Activated T-cell treated with anti-CD3 and anti-CD28 coated beads for 1 hour (primary cell): ENCODE measurements at regions not wholly inside any gene's neighbourhood (a gene's known extent, or its start where the extent isn't known, plus 50 kb on each side); places are given as distances from the start of the nearest gene placed in this dataset.

Experiments
- DNase-seq: peaks from one replicate; pipeline ENCODE4 v3.0.0-alpha.2; 2020; ENCODE audit warnings: low read depth

- no peak for DNase-seq
Measured at GRCh38 chr16:55116165-55116920, 185.7 kb downstream of the IRX5 start.

GRCh38 chr16:55118701-55119260, 188.1 kb downstream of the IRX5 start:
- no peak for DNase-seq

GRCh38 chr16:55120408-55120807, 189.7 kb downstream of the IRX5 start:
- DNase-seq: no peak

GRCh38 chr16:55120826-55121225, 190.2 kb downstream of the IRX5 start:
- no peak for DNase-seq

- no peak for DNase-seq
Measured at GRCh38 chr16:55123652-55124051, 193.0 kb downstream of the IRX5 start.

GRCh38 chr16:55125818-55126385, 195.2 kb downstream of the IRX5 start:
- DNase-seq: no peak

GRCh38 chr16:55126456-55126855, 195.8 kb downstream of the IRX5 start:
- no peak for DNase-seq

GRCh38 chr16:55130456-55130855, 193.5 kb upstream of the IRX6 start:
- no peak for DNase-seq

GRCh38 chr16:55130911-55131310, 193.1 kb upstream of the IRX6 start:
- no peak for DNase-seq

GRCh38 chr16:55133654-55134053, 190.3 kb upstream of the IRX6 start:
- DNase-seq: no peak

- DNase-seq: no peak
Measured at GRCh38 chr16:55136356-55137150, 187.4 kb upstream of the IRX6 start.

GRCh38 chr16:55138298-55138697, 185.7 kb upstream of the IRX6 start:
- DNase-seq: no peak

- no peak for DNase-seq
Measured at GRCh38 chr16:55142405-55142804, 181.6 kb upstream of the IRX6 start.

- DNase-seq: no peak
Measured at GRCh38 chr16:55144651-55145050, 179.4 kb upstream of the IRX6 start.

- no peak for DNase-seq
Measured at GRCh38 chr16:55145771-55146603, 178.0 kb upstream of the IRX6 start.

GRCh38 chr16:55146966-55147365, 177.0 kb upstream of the IRX6 start:
- no peak for DNase-seq

GRCh38 chr16:55147396-55147795, 176.6 kb upstream of the IRX6 start:
- DNase-seq: no peak

- DNase-seq: no peak
Measured at GRCh38 chr16:55149622-55150021, 174.4 kb upstream of the IRX6 start.

GRCh38 chr16:55151561-55152305, 172.3 kb upstream of the IRX6 start:
- DNase-seq: no peak

- no peak for DNase-seq
Measured at GRCh38 chr16:55152875-55153390, 171.1 kb upstream of the IRX6 start.

- no peak for DNase-seq
Measured at GRCh38 chr16:55154262-55154661, 169.7 kb upstream of the IRX6 start.
